NCI-H69 (cell line): ENCODE measurements at regions not wholly inside any gene's neighbourhood (a gene's known extent, or its start where the extent isn't known, plus 50 kb on each side); places are given as distances from the start of the nearest gene placed in this dataset.

Experiments
- DNase-seq: peaks from one replicate; lab custom pipeline; 2025; lab: John Stamatoyannopoulos, UW

DNA sequence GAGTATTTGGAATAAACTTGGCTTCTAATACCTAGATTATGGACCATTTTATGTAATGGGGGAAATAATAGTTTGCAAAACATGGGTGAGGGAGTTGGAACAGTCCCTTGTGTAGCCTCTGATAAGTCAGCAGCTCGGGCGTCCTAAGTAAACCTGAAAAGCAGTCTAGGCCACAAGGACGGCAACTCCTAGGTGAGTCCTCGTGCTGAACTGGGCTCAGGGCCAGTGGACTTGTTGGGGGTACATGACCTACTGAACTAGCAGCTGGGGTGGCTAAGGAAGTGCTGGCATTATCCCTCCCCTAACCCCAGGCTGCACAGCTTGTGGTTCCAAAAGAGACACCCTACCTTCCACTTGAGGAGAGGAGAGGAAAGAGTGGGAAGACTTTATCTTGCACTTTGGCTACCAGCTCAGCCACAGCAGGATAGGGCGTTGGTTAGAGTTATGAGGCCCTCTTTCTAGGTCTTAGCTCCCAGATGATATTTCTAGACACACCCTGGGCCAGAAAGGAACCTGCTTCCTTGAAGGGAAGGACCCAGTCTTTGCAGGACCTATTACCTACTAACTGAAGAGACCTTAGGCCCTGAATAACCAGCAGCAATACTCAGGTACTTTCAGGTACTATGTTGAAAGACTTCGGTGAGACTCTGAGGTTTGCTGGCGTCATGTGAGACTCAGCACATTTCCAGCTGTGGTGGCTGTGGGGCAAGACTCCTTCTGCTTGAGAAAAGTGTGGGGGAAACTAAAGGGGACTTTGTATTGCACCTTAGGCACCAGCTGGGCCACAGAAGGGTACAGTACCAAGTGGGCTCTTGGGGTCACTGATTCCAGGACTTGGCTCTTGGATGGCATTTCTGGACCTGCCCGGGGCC, 71.0 kb downstream of the AQP4 start:
- DNase-seq: no peak

DNA sequence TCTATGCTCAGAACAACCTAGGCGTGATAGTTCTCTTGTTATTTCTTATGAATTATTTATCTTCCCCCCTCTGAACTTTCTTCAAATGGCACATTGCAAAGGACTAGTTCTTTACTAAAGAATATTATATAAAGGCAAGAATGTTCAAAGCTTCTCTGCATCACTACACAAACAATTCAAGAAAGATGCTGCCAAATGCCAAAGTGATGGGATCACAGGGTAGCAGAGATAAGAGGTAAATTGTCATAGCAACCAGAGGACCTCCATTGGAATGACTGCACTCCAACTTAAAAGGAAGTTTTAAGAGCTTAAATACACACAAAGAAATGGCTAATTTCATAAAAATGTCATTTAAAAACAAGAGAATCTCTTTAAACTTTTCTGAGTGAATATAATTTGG, 72.8 kb downstream of the AQP4 start:
- no peak for DNase-seq

DNA sequence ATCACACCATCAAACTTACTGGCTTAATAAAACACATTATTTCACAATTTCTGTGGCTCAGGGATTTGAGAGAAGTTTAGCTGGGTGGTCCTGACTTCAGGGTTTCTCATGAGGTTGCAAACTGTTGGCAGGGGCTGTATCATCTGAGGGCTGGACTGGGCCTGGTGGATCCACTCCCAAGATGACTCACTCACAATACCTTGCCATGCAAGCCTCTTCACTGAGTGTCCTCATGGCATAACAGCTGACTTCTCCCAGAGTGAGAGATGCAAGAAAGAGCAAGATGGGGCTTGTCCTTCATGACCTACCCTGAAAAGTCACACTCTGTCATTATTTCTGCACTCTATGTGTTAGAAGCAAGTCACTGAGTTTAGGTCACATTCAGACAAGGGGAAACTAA, 73.8 kb downstream of the AQP4 start:
- no peak for DNase-seq

DNA sequence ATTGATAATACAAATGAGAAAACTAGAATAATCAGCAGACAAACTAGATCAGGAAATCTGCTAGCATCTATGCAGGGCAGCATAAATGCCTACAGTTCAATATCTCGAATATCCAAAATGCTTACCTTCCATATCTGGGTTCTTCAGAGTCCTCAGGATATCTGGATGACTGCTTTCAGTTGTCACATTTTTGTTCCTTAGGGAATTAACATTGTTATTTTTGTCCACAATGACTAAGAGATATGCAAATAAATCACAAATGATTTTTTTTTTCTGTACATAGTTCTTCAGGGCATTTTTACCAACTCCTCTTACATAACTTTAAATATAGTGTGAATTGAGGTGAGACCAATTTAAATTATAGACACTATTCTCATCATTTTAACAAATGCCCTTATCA, 80.9 kb downstream of the AQP4 start:
- no peak for DNase-seq

DNA sequence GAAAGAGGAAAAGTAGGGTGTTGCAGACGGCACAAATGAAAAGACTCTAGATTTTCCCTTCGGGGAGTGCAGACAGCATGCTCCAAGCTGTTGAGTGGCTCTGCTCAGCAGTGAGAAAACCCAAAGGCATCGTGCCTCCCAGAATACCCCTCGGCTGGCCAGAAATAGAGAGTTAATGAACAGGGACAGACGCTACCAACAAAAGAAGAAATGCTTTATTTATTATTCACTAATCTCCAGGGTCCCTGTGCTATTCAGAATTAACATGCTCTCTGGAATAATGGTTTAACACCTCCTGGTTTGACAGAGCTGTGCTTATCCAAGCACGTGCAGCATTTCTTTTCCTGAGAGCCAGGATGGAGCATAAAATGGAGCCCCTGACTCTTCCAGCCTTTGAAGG, 82.3 kb downstream of the AQP4 start:
- DNase-seq: no peak

DNA sequence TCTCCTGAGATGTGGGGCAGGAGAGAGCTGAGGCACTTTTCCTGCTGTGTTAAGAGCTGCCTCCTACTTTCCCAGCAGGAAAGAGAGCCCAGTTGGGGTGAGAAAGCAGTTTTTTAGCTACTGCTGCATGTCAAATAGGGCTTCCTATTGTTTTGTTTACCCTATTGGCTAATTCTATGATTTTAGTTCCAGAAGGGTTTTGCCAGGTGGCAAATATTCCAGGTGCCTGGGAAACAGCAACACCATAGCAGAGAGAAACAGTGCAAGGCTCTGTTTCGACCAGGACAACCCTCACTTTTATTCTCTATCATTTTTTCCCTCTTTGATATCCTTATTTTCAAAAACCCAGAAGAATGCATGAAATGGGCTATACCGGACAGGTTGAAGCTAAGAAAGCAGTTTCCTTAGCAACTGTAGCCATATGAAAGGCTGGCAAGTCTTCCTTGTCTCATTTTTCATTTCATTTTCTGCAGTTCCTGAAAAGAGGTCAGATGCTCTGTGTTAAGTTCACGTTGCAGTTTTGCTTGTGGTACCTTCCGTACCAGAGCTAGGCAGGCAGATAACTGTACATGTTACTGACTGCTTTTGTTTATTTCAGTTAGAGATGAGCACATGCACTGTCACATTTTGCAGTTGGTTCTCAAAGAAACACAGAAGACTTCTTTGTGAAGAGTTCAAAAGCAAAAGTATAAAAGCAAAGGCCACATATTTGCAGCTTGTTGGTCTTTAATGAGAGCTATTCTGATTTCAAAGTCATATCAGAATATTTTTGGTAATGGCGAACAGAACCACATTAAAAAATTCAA, 84.8 kb downstream of the AQP4 start:
- no peak for DNase-seq

DNA sequence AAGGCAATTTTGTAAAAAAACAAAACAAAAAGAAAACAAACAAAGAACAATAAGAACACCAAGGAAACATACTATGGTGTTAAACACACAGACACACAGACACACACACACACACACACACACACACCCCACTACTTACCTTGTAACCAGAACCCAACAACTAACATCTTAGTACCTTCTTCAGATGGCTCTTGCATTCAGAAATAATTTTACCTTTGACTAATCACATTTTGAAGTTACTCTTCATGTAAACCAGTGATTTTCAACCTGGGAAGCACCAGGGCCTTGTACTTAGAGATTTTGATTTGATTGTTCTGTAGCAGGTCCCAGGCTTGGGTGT, 87.5 kb downstream of the AQP4 start:
- no peak for DNase-seq

DNA sequence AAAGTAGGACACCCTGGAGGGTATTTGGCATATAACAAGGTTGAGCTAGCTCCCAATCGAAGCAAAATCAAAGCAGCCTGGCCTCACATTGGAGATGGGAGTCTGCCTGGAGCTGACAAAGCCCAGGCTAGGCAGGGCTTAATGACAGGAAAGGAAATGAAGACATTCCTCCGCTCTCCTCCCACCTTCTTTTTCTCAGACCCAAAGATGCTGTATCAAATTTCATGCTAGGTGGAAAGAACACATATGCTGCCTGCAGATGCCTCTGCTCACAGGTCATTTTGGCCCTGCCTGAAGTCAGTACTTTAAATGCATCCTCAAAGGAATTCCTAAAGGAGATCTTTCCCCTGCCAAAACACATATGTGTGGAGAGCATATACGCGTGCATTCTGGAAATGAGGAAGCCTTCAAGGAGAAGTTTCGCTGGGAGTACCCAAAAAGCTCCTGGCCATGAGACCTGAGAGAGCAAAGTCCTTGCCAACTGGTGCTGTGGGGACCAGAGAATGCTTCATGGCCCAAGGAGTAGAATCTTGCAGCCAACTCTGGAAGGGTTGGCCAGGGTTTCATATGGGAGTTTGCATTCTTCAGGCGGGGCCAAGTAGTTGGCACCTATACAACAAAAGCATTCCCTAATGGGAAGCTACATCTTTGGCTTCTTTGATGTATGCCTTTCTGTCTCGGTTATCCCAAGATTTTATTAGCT, 88.0 kb downstream of the AQP4 start:
- no peak for DNase-seq

DNA sequence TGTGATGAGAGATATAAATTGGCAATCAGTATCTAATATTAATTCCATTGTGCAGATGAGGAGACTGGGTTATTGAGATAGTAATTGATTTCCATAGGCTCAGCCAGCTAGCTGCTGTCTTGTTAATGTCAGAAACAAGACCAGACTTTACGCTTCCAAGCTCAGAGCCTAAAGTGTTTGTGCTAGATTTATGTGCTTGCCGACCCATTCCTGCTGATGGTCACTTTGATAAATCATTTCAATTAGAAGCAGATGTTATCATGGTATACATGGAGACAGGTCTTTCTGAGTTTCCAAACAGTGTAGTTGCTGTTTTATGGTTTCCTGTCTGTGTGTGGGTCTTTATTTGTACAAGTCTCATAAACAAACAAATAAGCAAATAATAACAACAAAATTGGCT, 92.8 kb downstream of the AQP4 start:
- DNase-seq: peak; percentile 16

DNA sequence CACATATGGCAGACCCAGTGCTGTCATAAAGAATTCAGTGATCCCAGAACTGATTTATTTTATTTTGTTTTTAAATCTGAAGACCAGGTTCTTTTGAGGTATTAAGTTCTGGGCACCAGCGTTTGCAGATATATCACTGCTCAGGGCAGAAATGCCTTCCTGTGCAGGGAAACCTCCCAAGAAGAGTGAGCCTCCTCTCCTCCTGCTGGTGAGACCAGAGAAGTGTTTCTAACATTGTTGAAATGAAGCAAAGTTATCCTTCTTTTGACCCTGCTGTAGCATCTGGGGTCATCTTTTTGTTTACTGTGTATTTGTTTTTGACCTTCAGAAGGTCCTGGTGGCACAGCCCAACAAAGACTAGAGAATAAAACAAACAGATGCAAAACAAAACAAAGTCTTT, 94.0 kb downstream of the AQP4 start:
- DNase-seq: peak; percentile 20

DNA sequence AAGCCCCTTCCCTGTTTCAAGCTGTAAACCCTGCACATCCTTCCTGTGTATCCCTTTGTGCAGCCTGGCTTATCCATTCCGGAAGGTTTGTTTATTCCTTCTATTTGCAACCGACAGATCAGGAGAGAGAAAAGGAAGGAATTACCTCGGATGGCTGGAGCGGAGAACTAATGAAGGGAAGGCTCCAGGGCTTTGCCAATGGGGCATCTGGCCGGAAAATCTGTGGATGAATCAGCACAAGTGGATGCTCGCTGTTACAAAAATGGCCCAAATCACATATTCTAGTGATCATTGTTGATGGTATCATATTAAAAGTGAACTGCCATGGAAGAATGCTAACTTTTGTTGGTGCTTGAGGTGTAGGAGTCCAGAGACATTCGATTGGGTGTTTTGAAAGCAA, 97.1 kb downstream of the AQP4 start:
- no peak for DNase-seq

DNA sequence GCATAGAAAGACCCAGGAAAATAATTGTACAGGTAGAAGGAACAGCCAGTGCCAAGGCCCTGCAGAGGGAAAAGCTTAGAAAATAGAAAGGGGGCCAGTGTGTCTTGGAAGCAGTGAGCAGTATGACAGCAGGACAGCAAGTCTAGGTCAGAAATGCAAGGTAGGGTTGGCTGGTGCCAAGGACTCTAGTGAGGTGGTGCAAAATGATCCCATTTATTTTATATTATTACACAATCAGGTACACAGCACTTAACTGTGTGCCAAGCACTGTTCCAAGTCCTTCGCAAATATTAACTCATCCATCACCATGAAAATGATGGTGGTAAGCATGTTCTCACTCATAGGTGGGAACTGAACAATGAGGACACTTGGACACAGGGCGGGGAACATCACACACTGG, 100.0 kb downstream of the AQP4 start:
- DNase-seq: no peak

DNA sequence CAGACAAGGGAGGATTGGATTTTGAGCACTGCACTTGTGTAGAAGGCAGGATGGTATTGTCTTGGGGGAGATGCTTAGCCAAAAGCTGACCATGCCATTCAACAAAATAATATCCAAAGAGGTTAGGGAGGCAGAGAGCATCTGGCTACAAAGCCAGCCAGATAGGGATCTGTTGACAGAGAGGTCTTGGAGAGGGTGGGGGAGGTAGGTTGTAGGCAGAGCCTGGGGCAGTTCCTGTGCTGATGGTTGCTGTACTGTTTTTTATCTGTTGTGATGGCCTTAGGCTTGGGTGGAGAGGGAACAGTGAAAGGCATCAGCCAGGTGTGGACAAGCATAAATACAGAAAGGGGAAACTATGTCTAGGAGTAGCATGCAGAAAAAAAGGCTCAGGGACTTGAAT, 100.9 kb downstream of the AQP4 start:
- peak; percentile 27 for DNase-seq

DNA sequence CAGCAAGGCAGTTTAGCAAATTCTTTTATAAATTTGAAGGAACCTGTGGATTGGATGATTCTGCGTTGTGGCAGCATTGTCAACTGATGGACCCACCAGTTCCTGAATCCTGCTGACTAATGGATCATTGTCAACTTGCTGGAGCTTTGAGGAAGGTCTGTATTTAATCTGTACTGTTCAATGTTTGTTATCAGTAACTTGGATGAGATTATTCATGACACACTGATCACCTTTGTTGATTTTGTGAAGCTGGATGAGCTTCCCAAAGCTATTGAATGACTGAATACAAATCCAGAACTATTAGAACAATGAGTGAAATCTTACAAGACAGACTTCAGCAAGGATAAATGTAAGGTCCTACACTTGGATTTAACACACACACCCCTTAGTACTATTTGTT, 101.3 kb downstream of the AQP4 start:
- no peak for DNase-seq

DNA sequence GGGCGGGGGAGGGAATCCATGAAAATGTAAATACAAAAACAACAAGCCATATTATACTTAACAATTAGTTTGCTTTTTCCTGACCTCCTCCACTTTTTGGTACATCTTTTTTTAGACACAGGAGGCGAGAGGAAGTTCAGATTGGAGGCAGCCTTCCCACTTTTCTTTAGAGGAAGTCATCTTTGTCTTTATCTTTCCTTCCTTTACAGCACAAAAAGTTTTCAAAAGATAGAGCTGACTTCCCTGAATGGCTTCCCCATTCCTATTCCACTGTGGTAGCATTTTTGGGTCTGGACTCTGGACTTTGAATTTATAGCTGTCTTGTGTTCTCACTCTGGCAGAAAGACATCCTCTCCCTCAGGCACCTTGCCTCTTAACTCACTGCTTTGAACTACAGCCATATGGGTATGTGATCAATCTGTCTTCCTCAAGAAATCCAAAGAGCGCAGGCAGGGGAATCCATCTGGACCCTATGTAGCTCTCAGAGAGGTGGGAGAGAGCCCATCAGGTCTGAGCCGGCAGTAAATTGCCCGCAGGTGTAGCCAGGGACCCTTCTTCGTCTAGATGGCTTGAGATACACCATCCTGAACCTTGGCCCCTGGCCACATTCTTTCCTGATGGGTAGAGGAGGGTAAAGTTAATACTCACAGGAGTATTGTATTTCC, 101.9 kb downstream of the AQP4 start:
- DNase-seq: no peak

DNA sequence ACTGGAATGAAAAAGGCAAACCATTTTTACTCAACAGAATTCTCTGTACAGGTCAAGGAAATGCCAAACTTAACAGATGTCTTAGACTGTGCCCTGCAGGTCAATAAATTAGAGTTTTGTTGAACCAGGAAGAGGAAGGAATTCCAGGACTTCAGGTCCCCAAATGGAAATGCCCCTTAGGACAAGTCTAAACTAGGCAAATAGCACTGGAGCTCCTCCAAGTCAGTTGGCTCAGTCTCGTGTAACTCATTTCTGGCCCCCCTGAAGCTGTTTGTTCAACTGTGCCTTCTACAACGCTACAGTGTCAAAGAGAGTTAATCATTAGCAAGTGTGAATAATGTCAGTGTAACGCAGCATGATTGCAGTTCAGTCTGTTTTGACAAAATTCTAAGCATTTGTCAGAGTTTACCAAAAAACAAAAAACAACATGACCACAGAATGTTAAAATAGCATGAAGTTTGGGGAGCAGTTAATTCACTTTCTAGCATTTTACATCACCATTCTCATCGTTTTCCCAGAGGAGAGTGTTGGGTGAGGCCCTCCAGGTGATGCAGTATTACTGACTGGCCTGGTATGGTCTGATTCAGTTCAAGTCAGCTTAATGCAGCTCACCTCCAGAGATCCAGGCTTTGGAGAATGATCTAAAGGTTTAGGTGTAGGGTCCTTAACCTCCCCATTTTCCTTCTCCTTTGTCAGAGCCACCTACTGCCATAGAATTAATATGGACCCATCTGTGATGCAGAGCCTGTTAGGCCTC, 108.1 kb downstream of the AQP4 start:
- no peak for DNase-seq

DNA sequence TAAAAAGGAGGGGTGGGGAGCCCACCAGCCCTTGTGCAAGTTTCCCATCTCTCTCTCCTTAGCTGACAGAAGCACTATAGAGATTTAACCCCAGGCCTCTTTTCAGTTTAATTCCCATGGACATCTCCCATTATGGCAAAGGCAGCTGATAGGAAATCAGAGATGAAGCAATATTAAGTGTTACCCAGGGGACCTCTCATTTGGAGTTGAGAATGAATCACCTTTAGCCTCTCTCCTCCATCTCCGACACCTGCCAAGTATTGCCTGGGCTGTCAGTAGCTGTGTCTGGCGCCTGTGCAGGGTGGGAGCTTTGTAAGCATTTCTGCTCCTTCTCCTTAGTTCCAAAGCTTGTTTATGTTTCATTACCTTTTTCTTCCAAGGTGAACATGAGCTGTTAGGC, 109.0 kb downstream of the AQP4 start:
- DNase-seq: peak; percentile 15

DNA sequence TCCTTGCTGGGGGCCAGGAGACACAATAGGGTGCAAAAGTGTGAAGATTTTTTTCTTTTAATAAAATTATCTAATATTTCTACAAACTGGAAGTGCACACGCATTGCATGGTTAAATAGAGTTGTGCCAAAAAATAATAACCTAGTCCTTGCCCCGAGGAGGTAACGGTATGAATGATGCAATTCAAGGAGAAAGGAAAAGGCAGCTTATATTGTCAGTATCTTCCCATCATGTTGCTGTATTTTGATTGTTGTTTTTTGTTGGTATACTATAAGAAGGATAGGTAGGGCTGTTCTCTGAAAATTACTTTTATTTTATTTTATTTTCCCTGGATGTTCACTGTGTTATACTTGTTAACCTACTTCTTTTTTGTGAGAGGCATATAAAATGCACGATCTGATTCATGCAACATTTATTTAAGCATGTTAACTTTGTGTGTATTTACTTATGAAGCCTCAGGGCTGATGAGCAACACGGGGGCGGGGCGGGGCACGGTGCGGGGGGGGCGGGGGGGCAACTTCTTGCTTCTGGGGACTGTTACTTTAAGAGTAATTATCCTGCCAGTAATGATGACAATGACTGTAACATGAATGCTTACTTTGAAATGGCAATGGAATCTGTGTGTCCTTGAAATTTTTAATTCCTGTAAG, 118.6 kb downstream of the AQP4 start:
- no peak for DNase-seq

DNA sequence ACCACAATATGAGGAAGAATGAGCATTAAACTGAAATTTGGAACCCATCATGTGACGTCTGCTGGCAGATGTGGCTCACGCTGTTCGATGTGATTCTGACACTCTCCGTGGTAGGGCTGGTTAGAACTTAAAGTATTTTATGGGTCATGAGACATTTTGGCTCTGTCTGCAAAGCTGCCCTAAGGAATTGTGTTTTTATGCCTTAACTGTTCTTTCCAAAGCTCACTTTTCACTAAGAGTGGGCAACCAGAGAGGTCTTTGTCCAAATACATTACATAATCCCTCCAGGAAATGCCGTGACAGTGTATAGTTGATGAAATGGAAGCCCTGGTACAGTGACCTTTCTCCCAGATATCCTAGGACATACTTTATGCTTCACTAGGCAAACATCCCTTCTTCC, 119.1 kb downstream of the AQP4 start:
- DNase-seq: no peak

DNA sequence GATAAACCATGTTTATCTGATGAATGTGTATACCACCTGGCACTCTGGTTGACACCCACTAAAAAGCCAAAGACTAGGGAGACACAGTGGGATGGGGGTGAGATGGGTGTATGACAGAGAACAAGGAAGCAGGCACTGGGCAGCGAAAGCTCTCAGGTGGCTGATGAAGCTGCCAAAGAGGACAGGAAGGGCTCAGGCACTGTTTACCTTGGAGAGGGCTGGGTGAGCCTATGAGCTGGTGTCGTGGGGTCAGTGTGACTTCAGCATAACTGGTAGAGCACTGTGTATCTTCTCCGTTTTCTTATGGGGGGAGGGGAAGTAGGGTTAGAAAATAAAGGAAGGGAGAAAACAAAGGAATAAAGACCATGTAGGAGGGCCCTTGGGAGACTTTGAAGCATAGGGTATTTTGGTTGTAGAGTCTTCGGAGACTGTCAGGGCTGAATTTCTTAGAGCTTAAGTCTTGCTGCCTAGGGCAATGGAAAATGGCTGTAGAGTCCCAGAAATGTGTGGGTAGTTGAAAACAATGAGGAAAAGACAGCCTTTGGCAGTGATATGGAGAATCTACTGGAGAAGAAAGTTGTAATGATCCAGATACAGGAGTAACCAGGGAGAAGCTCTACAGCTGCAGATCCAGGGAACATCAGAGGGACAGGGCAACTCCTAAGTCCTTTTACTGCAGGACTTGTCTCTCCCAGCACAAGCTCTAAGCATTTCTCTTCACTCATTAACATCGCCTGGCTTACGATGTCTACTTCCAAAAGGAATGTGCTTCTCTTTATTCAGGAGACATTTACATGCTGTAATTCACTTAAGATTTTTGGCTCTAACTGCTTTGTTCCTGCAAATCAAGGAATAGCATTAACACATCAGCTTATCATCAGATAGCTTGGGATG, 120.0 kb downstream of the AQP4 start:
- peak; percentile 48 for DNase-seq
